Activated CD4-positive, alpha-beta T cell treated with anti-CD3 and anti-CD28 coated beads, Interleukin-2, amount 10 ng/mL, durations not matched to agents 7 days and 5 days (primary cell): ENCODE measurements at regions not wholly inside any gene's neighbourhood (a gene's known extent, or its start where the extent isn't known, plus 50 kb on each side); places are given as distances from the start of the nearest gene placed in this dataset.

Experiments
- CTCF ChIA-PET: fragments of 350-600 bp; sonication (Branson Sonifier 250); formaldehyde crosslinking; loops from one replicate; lab custom pipeline; 2021; ENCODE audit warnings: antibody characterized with exemption; lab: Charles Lee
- POLR2A ChIA-PET: fragments of 350-600 bp; sonication (Branson Sonifier 250); formaldehyde crosslinking; loops from one replicate; lab custom pipeline; 2021; ENCODE audit warnings: antibody characterized with exemption; lab: Charles Lee
- DNase-seq: peaks from one replicate; pipeline ENCODE4 v3.0.0-alpha.2; 2020
- H3K27ac Mint-ChIP-seq: one replicate; pipeline ENCODE4 v1.8.0; 2021; ENCODE audit warnings: mild to moderate bottlenecking, moderate library complexity, mixed read lengths
- H3K27me3 Mint-ChIP-seq: one replicate; pipeline ENCODE4 v1.8.0; 2021; ENCODE audit warnings: mixed read lengths
- H3K36me3 Mint-ChIP-seq: one replicate; pipeline ENCODE4 v1.8.0; 2021; ENCODE audit warnings: low read depth, mixed read lengths
- H3K4me1 Mint-ChIP-seq: one replicate; pipeline ENCODE4 v1.8.0; 2021; ENCODE audit warnings: mixed read lengths
- H3K4me3 Mint-ChIP-seq: one replicate; pipeline ENCODE4 v1.8.0; 2021; ENCODE audit warnings: mild to moderate bottlenecking, moderate library complexity, mixed read lengths
- H3K9me3 Mint-ChIP-seq: one replicate; pipeline ENCODE4 v1.8.0; 2021; ENCODE audit warnings: mixed read lengths

DNA sequence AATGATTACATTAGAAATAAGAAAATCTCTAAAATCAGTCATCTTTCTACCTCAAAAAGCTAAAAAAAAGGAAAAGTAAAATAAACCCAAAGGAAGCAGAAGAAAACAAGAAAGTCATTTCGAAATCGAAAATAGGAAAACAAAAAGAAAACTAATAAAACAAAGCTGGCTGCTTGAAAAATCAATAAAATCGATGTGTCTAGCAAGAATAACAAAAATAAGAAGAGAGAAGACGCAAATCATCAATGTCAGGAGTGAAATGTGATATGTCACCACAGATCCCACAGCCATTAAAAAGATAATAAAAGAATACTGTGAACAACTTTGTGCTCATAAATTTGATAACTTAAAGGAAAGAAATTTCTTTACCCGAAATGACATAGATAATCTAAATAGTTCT is 218.1 kb upstream of the S1PR3 start:
- H3K27ac Mint-ChIP-seq = no peak overlapping the region
- CTCF ChIA-PET = no interaction called here
- no peaks in the 10 kb centered on the region for H3K9me3 Mint-ChIP-seq
- no peak overlapping the region for H3K4me3 Mint-ChIP-seq
- no peaks in the 10 kb centered on the region for H3K36me3 Mint-ChIP-seq
- no peak for DNase-seq
- peaks cover 4% of the 10 kb centered on the region for H3K4me1 Mint-ChIP-seq
- peaks cover 20% of the 10 kb centered on the region for H3K27me3 Mint-ChIP-seq
- POLR2A ChIA-PET = no interaction called here

DNA sequence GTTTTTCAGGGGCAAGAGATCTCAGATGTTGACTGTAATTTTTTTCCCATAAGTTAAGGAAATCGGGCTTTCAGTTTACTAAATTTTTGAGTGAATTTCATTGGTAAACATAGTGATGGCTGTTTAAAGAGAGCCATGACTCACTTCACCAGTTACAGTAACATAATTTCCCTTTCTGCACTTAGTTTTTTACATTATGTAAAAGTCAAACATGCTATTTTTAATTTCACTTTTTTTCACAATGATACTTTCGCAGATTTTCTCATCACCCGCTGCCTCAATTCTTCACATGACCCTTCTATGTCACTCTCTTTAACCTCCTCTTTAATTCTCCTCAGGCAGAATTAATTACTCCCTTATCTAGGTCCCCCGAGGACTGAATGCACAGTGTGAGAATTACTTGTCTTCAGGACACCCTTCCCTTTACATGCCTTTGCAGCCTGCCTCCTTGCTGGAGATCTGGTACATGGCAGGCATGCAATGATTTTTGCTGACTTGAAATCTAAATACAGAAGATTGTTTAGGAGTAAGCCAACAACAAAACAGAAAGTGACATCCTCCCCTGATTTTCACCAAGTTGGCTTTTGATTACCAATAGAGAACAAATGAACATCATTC is 217.5 kb upstream of the S1PR3 start:
- H3K4me1 Mint-ChIP-seq = peaks cover 4% of the 10 kb centered on the region
- no peaks in the 10 kb centered on the region for H3K9me3 Mint-ChIP-seq
- CTCF ChIA-PET = no interaction called here
- no peak overlapping the region for H3K4me3 Mint-ChIP-seq
- POLR2A ChIA-PET = no interaction called here
- H3K36me3 Mint-ChIP-seq = no peaks in the 10 kb centered on the region
- DNase-seq = no peak
- H3K27me3 Mint-ChIP-seq = peaks cover 20% of the 10 kb centered on the region
- H3K27ac Mint-ChIP-seq = no peak overlapping the region

DNA sequence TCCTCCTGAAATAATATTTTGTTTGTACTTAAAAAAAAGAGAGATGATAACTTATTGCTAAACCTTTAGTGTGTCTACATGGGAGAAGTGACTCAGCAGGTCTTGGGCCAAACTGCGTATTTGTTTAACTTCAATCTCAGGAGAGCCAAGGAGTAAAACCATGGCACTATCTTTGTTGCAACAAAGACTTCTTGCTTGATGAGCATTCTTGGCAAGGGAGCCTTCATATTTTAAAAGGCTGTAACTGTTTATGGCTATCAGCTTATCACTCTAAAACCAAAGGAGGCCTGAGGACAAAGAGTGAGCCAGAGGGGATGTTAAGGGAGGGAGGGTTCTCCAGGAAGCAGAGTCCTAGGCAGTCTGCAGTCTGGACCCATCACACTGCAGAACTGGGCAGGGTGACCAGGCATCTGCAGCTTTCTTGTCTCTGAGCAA is 216.2 kb upstream of the S1PR3 start:
- H3K27ac Mint-ChIP-seq = no peak overlapping the region
- CTCF ChIA-PET = no interaction called here
- DNase-seq = no peak
- H3K9me3 Mint-ChIP-seq = no peaks in the 10 kb centered on the region
- peaks cover 4% of the 10 kb centered on the region for H3K4me1 Mint-ChIP-seq
- H3K36me3 Mint-ChIP-seq = no peaks in the 10 kb centered on the region
- H3K4me3 Mint-ChIP-seq = no peak overlapping the region
- H3K27me3 Mint-ChIP-seq = peaks cover 20% of the 10 kb centered on the region
- POLR2A ChIA-PET = no interaction called here

DNA sequence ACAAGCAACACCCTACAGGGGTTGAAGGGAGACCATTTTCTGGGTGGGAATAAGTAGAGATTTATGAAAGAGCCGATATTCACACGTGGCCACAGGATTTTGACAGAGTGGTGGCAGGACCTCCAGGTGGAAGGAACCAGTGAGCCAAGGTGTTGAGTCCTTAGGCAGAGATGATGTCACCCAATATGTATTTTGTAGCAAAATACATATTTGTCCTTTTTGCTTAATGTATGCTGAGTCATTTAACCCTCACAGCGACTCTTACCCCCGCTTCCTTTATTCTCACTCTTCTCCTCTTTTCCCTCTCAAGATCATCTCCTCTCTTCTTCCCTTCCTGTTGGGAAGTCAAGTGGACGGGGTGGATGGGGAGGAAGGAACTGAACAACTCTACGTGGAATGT is 215.7 kb upstream of the S1PR3 start:
- POLR2A ChIA-PET = no interaction called here
- peaks cover 4% of the 10 kb centered on the region for H3K4me1 Mint-ChIP-seq

DNA sequence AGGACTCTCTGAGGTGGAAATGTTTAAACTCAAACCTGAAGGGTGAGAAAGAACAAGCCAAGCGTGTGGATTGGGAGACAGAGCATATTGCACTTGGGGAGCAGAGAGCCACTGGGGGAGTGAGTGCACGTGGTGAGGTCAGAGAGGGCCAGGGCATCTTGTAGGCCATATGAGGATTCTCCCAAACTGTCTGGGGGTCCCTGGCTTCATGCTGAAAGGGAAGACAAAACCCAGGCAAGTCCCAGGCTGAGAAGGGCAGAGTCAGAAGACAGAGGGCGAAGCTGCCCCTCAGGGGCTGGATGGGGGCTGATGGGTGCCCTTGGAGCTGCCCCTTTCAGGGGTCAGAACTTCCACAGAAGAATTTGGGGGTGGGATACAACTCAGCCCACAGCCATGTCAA is 215.3 kb upstream of the S1PR3 start:
- no peak for DNase-seq
- POLR2A ChIA-PET = no interaction called here
- CTCF ChIA-PET = no interaction called here
- Mint-ChIP-seq H3K4me1 (peaks cover 4% of the 10 kb centered on the region), H3K9me3 (no peaks in the 10 kb centered on the region), H3K27me3 (peaks cover 21% of the 10 kb centered on the region), H3K36me3 (no peaks in the 10 kb centered on the region), H3K4me3 (no peak overlapping the region), H3K27ac (no peak overlapping the region)

More for the DNA sequence above, 215.7 kb upstream of the S1PR3 start:
- Mint-ChIP-seq H3K36me3 (no peaks in the 10 kb centered on the region), H3K4me3 (no peak overlapping the region), H3K27ac (no peak overlapping the region), H3K9me3 (no peaks in the 10 kb centered on the region), H3K27me3 (peaks cover 20% of the 10 kb centered on the region)
- CTCF ChIA-PET = no interaction called here
- no peak for DNase-seq

DNA sequence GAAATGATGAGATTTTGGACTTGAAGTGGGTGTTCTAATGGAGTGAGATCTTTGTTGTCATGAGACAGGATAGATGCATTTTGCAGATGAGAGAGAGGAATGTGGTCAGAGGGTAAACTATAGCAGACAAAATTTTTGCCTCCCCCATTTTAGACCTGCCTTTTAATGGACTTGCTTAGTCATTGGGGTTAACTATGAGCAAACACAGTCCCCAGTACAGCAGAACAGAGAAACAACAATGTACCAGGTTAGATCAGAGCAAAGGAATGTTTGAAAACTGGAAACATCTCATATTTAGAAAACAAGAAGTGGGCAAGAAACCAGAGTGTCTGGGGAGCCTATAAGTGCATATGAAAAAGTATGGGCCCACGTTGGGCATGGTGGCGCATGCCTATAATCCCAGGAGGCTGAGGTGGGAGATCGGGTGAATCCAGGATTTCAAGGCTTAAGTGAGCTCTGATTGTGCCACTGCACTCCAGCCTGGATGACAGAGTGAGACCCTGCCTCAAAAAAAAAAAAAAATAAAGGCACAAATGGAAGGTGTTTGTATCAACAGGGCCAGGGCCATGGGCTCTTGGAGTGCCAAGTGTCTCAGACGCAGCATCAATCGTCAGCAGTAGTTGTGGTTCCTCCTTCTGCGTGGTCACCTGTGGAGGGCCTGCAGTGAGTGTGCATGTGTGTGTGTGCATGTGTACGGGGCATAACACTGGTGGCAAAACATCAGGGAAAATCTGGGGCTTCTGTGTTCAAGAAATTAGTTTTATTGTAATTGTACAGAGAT is 214.4 kb upstream of the S1PR3 start:
- H3K27ac Mint-ChIP-seq = no peak overlapping the region
- CTCF ChIA-PET = no interaction called here
- no peaks in the 10 kb centered on the region for H3K36me3 Mint-ChIP-seq
- peaks cover 4% of the 10 kb centered on the region for H3K4me1 Mint-ChIP-seq
- POLR2A ChIA-PET = no interaction called here
- no peaks in the 10 kb centered on the region for H3K9me3 Mint-ChIP-seq
- DNase-seq = no peak
- no peak overlapping the region for H3K4me3 Mint-ChIP-seq
- peaks cover 25% of the 10 kb centered on the region for H3K27me3 Mint-ChIP-seq

DNA sequence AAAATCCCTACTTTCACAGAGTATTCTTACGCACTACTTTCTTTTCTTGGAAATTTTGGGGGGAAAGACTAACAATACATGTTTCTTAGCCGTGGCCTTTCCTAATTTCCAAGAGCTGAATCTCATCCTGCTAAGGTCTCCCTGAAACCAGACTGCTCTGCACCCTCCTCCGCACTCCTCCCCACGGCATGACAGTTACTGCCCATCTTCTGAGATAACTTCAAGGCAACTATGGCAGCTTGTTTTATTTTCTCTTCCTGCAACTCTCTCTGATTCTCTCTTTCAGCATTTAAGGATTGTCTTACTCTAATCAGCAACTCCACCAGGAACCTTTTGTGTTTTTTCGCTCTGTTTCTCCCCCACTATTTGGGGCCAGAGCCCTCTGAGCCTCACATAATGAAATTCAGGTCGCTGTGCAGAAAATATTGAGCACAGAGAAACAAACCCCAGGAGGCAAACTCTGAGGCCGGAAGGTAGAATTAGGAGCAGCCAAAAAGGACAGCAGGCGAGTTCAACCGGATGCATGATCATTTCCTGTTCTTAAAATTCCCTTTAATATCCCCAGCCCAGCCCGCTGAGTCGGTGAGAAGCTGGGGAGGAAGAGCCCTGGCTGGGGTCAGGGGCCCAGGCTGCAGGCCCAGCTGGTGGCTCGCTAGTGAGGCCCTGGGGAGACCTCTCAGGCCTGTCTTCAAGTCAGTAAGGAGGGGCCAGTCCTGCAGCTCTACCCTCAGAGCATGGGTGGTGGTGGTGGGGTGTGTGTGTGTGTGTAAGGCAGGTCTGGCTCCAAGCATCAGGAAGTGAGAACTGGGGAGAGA is 213.6 kb upstream of the S1PR3 start:
- no peak for DNase-seq
- no peak overlapping the region for H3K4me3 Mint-ChIP-seq
- ChIA-PET POLR2A (no interaction called here), CTCF (no interaction called here)
- no peaks in the 10 kb centered on the region for H3K9me3 Mint-ChIP-seq
- H3K36me3 Mint-ChIP-seq = no peaks in the 10 kb centered on the region
- H3K27ac Mint-ChIP-seq = no peak overlapping the region
- H3K4me1 Mint-ChIP-seq = peaks cover 4% of the 10 kb centered on the region
- H3K27me3 Mint-ChIP-seq = peaks cover 20% of the 10 kb centered on the region

DNA sequence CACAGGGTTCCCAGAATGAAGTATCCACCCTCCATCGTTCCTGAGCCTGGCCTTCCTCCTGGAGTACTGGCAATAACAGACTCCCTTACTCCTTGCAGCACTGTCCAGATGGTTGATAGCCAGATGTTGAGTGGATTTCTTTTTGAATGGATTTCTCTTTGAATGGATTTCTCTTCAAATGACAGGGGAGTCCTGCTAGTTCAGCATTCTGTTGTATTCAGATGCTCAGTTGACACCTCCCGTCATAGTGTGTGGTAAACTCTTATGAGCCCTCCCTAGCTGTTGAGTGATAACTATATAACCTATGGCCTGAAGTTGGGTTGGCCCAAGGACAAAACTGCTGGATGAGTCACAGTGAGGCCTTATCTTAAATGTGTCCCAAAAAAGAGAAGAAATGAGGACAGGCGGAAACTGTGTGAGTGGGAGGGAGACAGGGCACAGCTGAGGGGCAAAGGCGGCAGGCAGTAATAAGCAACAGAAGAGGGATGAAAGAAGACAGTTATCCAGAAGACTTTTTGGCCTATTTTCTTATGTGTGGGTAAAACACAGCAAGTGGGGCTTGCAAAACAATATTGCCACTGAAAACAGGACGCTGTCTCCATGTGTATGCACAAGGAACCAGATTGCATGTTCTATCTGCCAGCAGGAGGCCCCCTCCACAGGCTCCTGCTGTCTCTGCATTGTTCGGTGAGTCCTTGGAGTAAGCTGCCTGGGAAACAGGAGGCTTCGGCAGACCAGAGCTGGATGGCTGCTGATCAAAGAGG is 209.5 kb upstream of the S1PR3 start:
- DNase-seq = no peak
- no peak overlapping the region for H3K27ac Mint-ChIP-seq
- POLR2A ChIA-PET = no interaction called here
- H3K27me3 Mint-ChIP-seq = peaks cover 8% of the 10 kb centered on the region
- no peak overlapping the region for H3K4me3 Mint-ChIP-seq
- H3K36me3 Mint-ChIP-seq = no peaks in the 10 kb centered on the region
- CTCF ChIA-PET = no interaction called here
- H3K9me3 Mint-ChIP-seq = no peaks in the 10 kb centered on the region
- peaks cover 4% of the 10 kb centered on the region for H3K4me1 Mint-ChIP-seq

DNA sequence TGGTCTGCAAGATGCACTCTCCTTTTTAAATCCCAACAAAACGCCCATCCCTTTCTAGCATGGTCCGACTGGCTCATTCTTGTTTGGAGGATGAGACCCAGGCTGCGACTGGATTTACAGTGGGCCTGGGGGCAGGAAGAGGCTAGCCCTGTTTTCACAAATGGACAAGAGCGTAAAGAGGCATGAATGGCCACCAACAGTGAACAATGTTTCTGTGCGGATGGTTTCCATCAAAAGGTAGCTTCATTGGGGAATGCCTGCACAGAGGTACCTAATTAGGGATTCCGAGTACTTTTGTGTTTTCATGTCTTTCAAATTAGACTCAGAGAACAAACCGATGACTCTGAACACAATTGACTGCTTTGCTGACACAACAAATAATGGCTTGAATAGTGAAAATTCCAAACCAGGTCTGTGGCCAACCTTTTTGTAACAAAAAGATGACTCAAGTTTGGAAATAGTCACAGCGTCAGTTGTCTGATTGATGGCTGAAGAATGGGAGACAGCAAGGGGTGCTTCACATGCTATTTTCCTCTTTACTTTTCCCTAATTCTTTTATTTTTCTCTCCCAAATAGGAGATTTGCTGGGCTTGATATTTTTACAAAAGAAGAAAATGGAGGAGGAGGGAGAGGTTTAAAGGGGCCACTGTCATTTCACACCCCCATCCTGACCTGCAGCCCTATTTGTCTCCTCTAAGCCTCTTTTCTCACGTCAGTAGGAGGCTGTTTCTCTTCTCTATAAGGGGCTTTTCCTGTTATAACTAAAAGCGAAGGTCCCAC is 208.1 kb upstream of the S1PR3 start:
- Mint-ChIP-seq H3K9me3 (no peaks in the 10 kb centered on the region), H3K27ac (no peak overlapping the region), H3K36me3 (no peaks in the 10 kb centered on the region), H3K27me3 (peaks cover 8% of the 10 kb centered on the region), H3K4me3 (no peak overlapping the region), H3K4me1 (no peaks in the 10 kb centered on the region)
- ChIA-PET POLR2A (no interaction called here), CTCF (no interaction called here)
- no peak for DNase-seq

DNA sequence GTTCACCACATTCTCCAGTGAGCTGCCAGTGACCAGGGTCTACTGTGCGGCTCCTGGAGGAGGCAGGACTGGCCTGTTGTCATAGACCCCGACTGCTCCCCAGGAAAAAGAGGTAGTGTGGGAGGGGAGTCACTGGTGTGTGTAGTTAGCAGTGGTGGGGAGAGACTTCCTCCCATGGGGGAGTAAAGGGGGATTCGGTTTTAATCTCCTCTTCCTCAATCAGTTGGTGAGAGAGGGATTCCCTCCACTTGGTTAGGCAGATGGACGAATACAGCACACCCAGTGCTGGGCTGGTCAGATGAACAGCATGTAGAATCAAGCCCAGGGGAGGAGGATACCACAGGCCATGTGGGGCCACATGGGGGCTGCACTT is 207.6 kb upstream of the S1PR3 start:
- no peaks in the 10 kb centered on the region for H3K9me3 Mint-ChIP-seq
- H3K4me3 Mint-ChIP-seq = no peak overlapping the region
- ChIA-PET POLR2A (interaction anchor here (0.6 kb wide), 1 partner anchor 317 kb away, joined by 3 read pairs; no protein-coding TSS in a partner anchor), CTCF (no interaction called here)
- H3K4me1 Mint-ChIP-seq = no peaks in the 10 kb centered on the region
- no peaks in the 10 kb centered on the region for H3K36me3 Mint-ChIP-seq
- DNase-seq = no peak
- peaks cover 8% of the 10 kb centered on the region for H3K27me3 Mint-ChIP-seq
- H3K27ac Mint-ChIP-seq = no peak overlapping the region

DNA sequence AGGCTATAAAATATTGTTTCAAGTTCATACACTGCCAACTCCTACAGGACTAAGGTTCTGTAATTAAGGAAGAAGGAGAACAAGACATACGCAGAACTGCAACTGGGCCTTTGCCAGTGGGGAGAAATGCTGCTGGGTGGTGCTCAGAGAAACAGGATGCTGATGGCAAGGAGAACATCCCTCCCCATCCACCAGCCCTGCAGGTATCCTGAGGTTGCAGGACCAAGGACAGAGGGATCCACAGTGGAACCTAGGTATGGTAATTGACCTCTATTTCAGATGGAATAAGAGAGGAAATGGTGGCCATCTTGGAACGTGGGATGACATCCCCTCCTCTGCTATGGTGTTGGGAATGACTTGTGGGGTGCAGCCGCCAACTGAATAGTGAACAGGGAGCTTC is 206.3 kb upstream of the S1PR3 start:
- Mint-ChIP-seq H3K36me3 (no peaks in the 10 kb centered on the region), H3K9me3 (no peaks in the 10 kb centered on the region), H3K27ac (no peak overlapping the region), H3K4me1 (no peaks in the 10 kb centered on the region), H3K27me3 (peaks cover 8% of the 10 kb centered on the region), H3K4me3 (no peak overlapping the region)
- DNase-seq = no peak
- ChIA-PET CTCF (no interaction called here), POLR2A (no interaction called here)
